ENCODE measurements at regions not wholly inside any gene's neighbourhood (a gene's known extent, or its start where the extent isn't known, plus 50 kb on each side); places are given as distances from the start of the nearest gene placed in this dataset.

DNA sequence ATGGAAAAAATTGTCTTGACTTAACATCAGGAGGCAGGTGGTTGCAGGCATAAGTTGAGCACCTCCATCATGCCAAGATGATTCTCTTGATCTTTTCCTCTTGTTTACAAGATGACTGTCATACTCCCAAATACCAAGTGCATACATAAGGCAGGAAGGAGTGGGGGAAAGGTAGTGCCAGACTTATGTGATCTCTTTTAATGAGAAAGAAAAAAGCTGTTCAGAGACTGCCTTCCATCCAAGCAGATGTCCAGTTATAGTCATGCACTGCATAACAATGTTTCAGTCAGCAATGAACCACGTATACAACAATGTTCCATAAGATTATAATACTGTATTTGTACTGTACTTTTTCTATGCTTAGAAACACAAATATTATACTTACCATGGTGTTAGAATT, 135.7 kb downstream of the EHF start:
- no peaks in the 10 kb centered on the region for H4K20me1 ChIP-seq (ENCODE audit: control insufficient read depth, insufficient read depth)
- no peak for ATAC-seq
- TF ChIP-seq, protein P1, sequence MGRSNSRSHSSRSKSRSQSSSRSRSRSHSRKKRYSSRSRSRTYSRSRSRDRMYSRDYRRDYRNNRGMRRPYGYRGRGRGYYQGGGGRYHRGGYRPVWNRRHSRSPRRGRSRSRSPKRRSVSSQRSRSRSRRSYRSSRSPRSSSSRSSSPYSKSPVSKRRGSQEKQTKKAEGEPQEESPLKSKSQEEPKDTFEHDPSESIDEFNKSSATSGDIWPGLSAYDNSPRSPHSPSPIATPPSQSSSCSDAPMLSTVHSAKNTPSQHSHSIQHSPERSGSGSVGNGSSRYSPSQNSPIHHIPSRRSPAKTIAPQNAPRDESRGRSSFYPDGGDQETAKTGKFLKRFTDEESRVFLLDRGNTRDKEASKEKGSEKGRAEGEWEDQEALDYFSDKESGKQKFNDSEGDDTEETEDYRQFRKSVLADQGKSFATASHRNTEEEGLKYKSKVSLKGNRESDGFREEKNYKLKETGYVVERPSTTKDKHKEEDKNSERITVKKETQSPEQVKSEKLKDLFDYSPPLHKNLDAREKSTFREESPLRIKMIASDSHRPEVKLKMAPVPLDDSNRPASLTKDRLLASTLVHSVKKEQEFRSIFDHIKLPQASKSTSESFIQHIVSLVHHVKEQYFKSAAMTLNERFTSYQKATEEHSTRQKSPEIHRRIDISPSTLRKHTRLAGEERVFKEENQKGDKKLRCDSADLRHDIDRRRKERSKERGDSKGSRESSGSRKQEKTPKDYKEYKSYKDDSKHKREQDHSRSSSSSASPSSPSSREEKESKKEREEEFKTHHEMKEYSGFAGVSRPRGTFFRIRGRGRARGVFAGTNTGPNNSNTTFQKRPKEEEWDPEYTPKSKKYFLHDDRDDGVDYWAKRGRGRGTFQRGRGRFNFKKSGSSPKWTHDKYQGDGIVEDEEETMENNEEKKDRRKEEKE (IDR thresholded peaks at IDR 0.05): no peak
- TF ChIP-seq ATF2 (IDR thresholded peaks at IDR 0.05; ENCODE audit: low read length) (no peak), PRDM15 (CRISPR knock-in tag; IDR thresholded peaks at IDR 0.05) (no peak), FOXK2 (IDR thresholded peaks at IDR 0.05) (no peak), SMARCA5 (IDR thresholded peaks at IDR 0.05) (no peak), NFXL1 (IDR thresholded peaks at IDR 0.05; ENCODE audit: borderline replicate concordance) (no peak), POLR2AphosphoS5 (IDR thresholded peaks at IDR 0.05; ENCODE audit: low read length) (no peak), WRNIP1 (IDR thresholded peaks at IDR 0.05; ENCODE audit: borderline replicate concordance, low read depth, low read length) (no peak), ATF3 (IDR thresholded peaks at IDR 0.05; ENCODE audit: borderline replicate concordance, extremely low read depth, low read depth, low read length) (no peak), RB1 (IDR thresholded peaks at IDR 0.05; ENCODE audit: borderline replicate concordance) (no peak), MLLT1 (IDR thresholded peaks at IDR 0.05) (no peak), SMC3 (IDR thresholded peaks at IDR 0.05; ENCODE audit: borderline replicate concordance, low read length) (no peak), SMAD5 (IDR thresholded peaks at IDR 0.05; ENCODE audit: low read depth) (no peak), TARDBP (IDR thresholded peaks at IDR 0.05; ENCODE audit: borderline replicate concordance) (no peak)
- TF ChIP-seq, protein P2, sequence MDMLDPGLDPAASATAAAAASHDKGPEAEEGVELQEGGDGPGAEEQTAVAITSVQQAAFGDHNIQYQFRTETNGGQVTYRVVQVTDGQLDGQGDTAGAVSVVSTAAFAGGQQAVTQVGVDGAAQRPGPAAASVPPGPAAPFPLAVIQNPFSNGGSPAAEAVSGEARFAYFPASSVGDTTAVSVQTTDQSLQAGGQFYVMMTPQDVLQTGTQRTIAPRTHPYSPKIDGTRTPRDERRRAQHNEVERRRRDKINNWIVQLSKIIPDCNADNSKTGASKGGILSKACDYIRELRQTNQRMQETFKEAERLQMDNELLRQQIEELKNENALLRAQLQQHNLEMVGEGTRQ (IDR thresholded peaks at IDR 0.05; ENCODE audit: borderline replicate concordance, low read depth, low read length): no peak

More for the DNA sequence above, 135.7 kb downstream of the EHF start:
- no peaks in the 10 kb centered on the region; a peak in 2 of 4 replicates for H3K27me3 ChIP-seq (replicated peaks in 1 of 2; ENCODE audit: control insufficient read depth in 2 of 2, insufficient read depth in 2 of 2, low read length in 1 of 2)
- CTCF ChIA-PET: no interaction called here
- RAD21 ChIA-PET (ENCODE audit: unreplicated experiment): no interaction called here
- no TSS peak for BruUV-seq (replicated peaks)
- DNase-seq (ENCODE audit: low read depth, low spot score) (no peak), FAIRE-seq (no peak)
- 0% methylated on average over 1 of the region's 1 CpG for WGBS (ENCODE audit: insufficient coverage, insufficient replicate concordance, low lambda C conversion rate, missing lambda C conversion rate)
- H3K4me3 ChIP-seq: no peak overlapping the region
- H3K79me2 ChIP-seq (ENCODE audit: control insufficient read depth, insufficient read depth, low read length): no peaks in the 10 kb centered on the region
- in situ Hi-C loops (cut with MboI) (no loop called here), intact Hi-C loops (cut with micrococcal nuclease; ENCODE audit: unreplicated experiment) (no loop called here)
- no peak overlapping the region for H3K27ac ChIP-seq (ENCODE audit: control insufficient read depth, insufficient read depth)
- no peak overlapping the region for H3K4me2 ChIP-seq (ENCODE audit: control insufficient read depth, insufficient read depth)
- H2AFZ ChIP-seq (ENCODE audit: control insufficient read depth, low read depth, low read length): no peak overlapping the region
- SMC1A ChIA-PET (ENCODE audit: uncharacterized antibody, unreplicated experiment): interaction anchor here (1.0 kb wide), 1 partner anchor 12 kb away, joined by 4 read pairs; no protein-coding TSS in a partner anchor
- H3K9me3 ChIP-seq (replicated peaks; ENCODE audit: control insufficient read depth, insufficient read depth, low read length): no peaks in the 10 kb centered on the region
- H3K4me1 ChIP-seq (ENCODE audit: control insufficient read depth, insufficient read depth, low read length): no peaks in the 10 kb centered on the region
- H3K9ac ChIP-seq (ENCODE audit: control insufficient read depth, insufficient read depth, low read length): no peak overlapping the region
- POLR2A ChIA-PET: no interaction called here
- no peaks in the 10 kb centered on the region for H3K36me3 ChIP-seq (ENCODE audit: control insufficient read depth in 2 of 2, insufficient read depth in 2 of 2, low read length in 1 of 2)

All from GM12878 (cell line).